ENCODE measurements at regions not wholly inside any gene's neighbourhood (a gene's known extent, or its start where the extent isn't known, plus 50 kb on each side); places are given as distances from the start of the nearest gene placed in this dataset.

DNA sequence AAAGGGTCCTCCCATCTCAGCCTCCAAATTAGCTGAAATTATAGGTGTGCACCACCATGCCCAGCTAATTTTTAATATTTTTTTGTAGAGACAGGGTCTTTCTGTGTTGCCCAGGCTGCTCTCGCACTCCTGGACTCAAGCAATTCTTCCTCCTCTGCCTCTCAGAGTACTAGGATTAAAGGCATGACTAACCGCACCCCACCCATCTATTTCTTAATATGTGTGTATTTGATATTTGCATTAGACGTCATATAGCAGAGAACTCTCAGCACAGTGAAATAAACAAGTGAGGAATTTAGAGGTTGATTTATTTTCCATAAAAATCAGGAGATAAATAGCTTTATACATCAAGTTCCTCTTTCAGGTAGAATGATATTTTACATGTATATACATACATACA lies 213.5 kb downstream of the FSIP2 start:
- DNase-seq, result no peak
- no peaks in the 10 kb centered on the region for H3K27me3 ChIP-seq
- H3K4me3 ChIP-seq, result no peak overlapping the region
- no peaks in the 10 kb centered on the region for H3K4me1 ChIP-seq
- intact Hi-C loops (cut with DNase I; ENCODE audit: low total_unique reads), result no loop called here
- WGBS, 5 donors, result 80 to 89% (median 87%) methylated on average over 3 of the region's 3 CpGs
- TF ChIP-seq EP300 (IDR thresholded peaks at IDR 0.05) (no peak), POLR2AphosphoS5 (IDR thresholded peaks at IDR 0.05) (no peak), POLR2A (IDR thresholded peaks at IDR 0.05) (no peak)
- TF ChIP-seq, protein P1, sequence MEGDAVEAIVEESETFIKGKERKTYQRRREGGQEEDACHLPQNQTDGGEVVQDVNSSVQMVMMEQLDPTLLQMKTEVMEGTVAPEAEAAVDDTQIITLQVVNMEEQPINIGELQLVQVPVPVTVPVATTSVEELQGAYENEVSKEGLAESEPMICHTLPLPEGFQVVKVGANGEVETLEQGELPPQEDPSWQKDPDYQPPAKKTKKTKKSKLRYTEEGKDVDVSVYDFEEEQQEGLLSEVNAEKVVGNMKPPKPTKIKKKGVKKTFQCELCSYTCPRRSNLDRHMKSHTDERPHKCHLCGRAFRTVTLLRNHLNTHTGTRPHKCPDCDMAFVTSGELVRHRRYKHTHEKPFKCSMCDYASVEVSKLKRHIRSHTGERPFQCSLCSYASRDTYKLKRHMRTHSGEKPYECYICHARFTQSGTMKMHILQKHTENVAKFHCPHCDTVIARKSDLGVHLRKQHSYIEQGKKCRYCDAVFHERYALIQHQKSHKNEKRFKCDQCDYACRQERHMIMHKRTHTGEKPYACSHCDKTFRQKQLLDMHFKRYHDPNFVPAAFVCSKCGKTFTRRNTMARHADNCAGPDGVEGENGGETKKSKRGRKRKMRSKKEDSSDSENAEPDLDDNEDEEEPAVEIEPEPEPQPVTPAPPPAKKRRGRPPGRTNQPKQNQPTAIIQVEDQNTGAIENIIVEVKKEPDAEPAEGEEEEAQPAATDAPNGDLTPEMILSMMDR (IDR thresholded peaks at IDR 0.05), result no peak
- H3K36me3 ChIP-seq, result peaks cover 0 to 9% (median 0%) of the 10 kb centered on the region in 4 donors
- no peaks in the 10 kb centered on the region for H3K9me3 ChIP-seq
- no peak overlapping the region for H3K27ac ChIP-seq

DNA sequence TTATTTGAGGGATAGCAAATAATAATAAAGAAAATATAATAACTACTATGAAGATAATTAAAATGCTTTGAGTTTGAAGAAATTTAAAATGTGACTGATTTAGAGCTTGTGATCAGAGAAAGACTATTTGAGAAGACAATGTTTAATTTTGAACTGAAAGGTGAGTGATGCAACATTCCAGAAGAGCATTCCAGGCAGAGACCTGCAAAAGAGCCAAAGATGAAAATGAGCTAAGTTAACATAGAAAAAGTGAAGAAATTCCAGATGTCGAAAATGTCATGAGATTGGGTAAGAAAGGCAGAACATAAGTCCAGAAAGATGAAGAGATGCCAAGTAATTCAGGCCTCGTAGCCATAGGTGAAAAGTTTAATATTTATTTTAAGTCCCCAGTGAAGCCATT lies 215.8 kb downstream of the FSIP2 start:
- H3K9me3 ChIP-seq, result no peaks in the 10 kb centered on the region
- no peak overlapping the region for H3K4me3 ChIP-seq
- TF ChIP-seq, protein P1 (IDR thresholded peaks at IDR 0.05), result no peak
- TF ChIP-seq POLR2AphosphoS5 (IDR thresholded peaks at IDR 0.05), result no peak
- intact Hi-C loops (cut with DNase I; ENCODE audit: low total_unique reads), result no loop called here
- H3K27me3 ChIP-seq, result no peaks in the 10 kb centered on the region
- no peaks in the 10 kb centered on the region for H3K4me1 ChIP-seq
- 61 to 87% (median 77%) methylated on average over 2 of the region's 2 CpGs for WGBS, 5 donors
- no peak for DNase-seq
- peaks cover 0 to 3% (median 0%) of the 10 kb centered on the region in 4 donors for H3K36me3 ChIP-seq
- no peak overlapping the region for H3K27ac ChIP-seq

DNA sequence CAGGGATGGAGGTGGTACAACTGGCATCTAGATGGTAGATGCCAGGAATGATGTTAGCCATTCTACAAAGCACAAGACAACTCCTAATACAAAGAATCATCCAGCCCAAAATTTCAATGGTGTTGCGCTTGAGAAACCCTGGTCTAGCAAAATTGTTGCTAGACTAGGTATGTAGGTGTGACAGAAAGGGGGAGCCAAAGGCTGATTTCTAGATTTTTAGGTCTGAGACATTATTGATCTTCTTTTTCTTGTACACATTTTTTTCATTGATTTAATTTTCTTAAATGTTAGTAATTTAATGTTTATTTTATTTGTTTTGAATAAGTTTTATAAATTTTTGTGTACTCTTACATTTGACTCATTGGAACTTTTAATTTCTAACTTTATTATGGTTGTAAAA lies 216.4 kb downstream of the FSIP2 start:
- H3K27me3 ChIP-seq, result no peaks in the 10 kb centered on the region
- TF ChIP-seq POLR2A (IDR thresholded peaks at IDR 0.05) (no peak), POLR2AphosphoS5 (IDR thresholded peaks at IDR 0.05) (no peak), EP300 (IDR thresholded peaks at IDR 0.05) (no peak)
- TF ChIP-seq, protein P1 (IDR thresholded peaks at IDR 0.05), result no peak
- H3K4me1 ChIP-seq, result no peaks in the 10 kb centered on the region
- intact Hi-C loops (cut with DNase I; ENCODE audit: low total_unique reads), result no loop called here
- H3K27ac ChIP-seq, result no peak overlapping the region
- no peak for DNase-seq
- H3K9me3 ChIP-seq, result peaks cover 0 to 5% (median 2%) of the 10 kb centered on the region in 4 donors
- no peak overlapping the region for H3K4me3 ChIP-seq
- WGBS, 5 donors, result 59 to 100% (median 94%) methylated on average over 1 of the region's 1 CpG
- peaks cover 0 to 3% (median 0%) of the 10 kb centered on the region in 4 donors for H3K36me3 ChIP-seq

DNA sequence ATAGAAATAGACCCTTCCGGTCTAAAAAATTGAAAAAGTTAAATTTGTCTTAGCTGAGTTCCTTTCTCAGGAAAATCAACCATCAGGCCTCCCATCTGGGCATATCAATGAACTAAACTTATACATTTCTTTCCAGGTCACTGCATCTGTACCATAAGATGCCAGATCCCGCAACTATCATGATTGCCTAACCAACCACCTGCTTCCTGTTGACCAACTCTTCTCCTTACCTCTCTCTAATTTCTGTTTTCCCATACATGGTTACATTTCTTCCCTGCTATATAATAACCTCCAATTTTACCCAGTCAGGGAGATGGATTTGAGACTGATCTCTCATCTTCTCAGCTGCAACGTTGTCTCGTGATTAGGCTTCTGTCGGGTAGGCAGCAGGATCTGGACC lies 228.7 kb downstream of the FSIP2 start:
- TF ChIP-seq POLR2AphosphoS5 (IDR thresholded peaks at IDR 0.05), result no peak
- TF ChIP-seq POLR2A (IDR thresholded peaks at IDR 0.05), result no peak
- TF ChIP-seq EP300 (IDR thresholded peaks at IDR 0.05), result no peak
- TF ChIP-seq, protein P1 (IDR thresholded peaks at IDR 0.05), result no peak
- Histone ChIP-seq H3K36me3 (no peaks in the 10 kb centered on the region), H3K4me1 (peaks cover 0 to 7% (median 2%) of the 10 kb centered on the region in 4 donors), H3K27me3 (no peaks in the 10 kb centered on the region), H3K4me3 (no peak overlapping the region), H3K27ac (no peak overlapping the region), H3K9me3 (peaks cover 0 to 6% (median 5%) of the 10 kb centered on the region in 4 donors)
- 93 to 95% (median 93%) methylated on average over 5 of the region's 5 CpGs for WGBS, 5 donors
- intact Hi-C loops (cut with DNase I; ENCODE audit: low total_unique reads), result no loop called here
- DNase-seq, result no peak
